ENCODE measurements at regions not wholly inside any gene's neighbourhood (a gene's known extent, or its start where the extent isn't known, plus 50 kb on each side); places are given as distances from the start of the nearest gene placed in this dataset.

- Histone ChIP-seq H3K36me3 (ENCODE audit: control insufficient read depth in 2 of 2, insufficient read depth in 1 of 2, low read length in 2 of 2) (no peaks in the 10 kb centered on the region), H3K4me3 (ENCODE audit: low read depth, low read length) (no peak overlapping the region), H3K27ac (ENCODE audit: extremely low read depth, low read depth, low read length) (no peak overlapping the region), H3K9me3 (ENCODE audit: control insufficient read depth, insufficient read depth, low read depth, low read length) (no peaks in the 10 kb centered on the region), H3K4me1 (ENCODE audit: control insufficient read depth, insufficient read depth, low read length) (no peaks in the 10 kb centered on the region)
- POLR2A ChIA-PET: no interaction called here
- CTCF ChIA-PET: no interaction called here
- no peak for TF ChIP-seq KLF16 (tag by site-specific recombination; IDR thresholded peaks at IDR 0.05)
- TF ChIP-seq ZNF658 (tag by site-specific recombination; IDR thresholded peaks at IDR 0.05): no peak
- TF ChIP-seq ZNF449 (tag by site-specific recombination; IDR thresholded peaks at IDR 0.05): no peak
- TF ChIP-seq ZSCAN4 (tag by site-specific recombination; IDR thresholded peaks at IDR 0.05): no peak
- no peak for TF ChIP-seq SETDB1 (IDR thresholded peaks at IDR 0.05; ENCODE audit: insufficient read length, low read length)
- TF ChIP-seq KLF9 (tag by site-specific recombination; IDR thresholded peaks at IDR 0.05; ENCODE audit: low read depth): no peak
- TF ChIP-seq IKZF3 (tag by site-specific recombination; IDR thresholded peaks at IDR 0.05): no peak
- no peak for TF ChIP-seq BCL11A (tag by site-specific recombination; IDR thresholded peaks at IDR 0.05; ENCODE audit: low read depth)
- TF ChIP-seq ZBTB21 (tag by site-specific recombination; IDR thresholded peaks at IDR 0.05): no peak
- no peak for TF ChIP-seq ZSCAN23 (tag by site-specific recombination; IDR thresholded peaks at IDR 0.05)
- TF ChIP-seq ZNF785 (tag by site-specific recombination; IDR thresholded peaks at IDR 0.05): no peak
- TF ChIP-seq, protein P1, sequence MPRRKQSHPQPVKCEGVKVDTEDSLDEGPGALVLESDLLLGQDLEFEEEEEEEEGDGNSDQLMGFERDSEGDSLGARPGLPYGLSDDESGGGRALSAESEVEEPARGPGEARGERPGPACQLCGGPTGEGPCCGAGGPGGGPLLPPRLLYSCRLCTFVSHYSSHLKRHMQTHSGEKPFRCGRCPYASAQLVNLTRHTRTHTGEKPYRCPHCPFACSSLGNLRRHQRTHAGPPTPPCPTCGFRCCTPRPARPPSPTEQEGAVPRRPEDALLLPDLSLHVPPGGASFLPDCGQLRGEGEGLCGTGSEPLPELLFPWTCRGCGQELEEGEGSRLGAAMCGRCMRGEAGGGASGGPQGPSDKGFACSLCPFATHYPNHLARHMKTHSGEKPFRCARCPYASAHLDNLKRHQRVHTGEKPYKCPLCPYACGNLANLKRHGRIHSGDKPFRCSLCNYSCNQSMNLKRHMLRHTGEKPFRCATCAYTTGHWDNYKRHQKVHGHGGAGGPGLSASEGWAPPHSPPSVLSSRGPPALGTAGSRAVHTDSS (tag by site-specific recombination; IDR thresholded peaks at IDR 0.05): no peak
- no peak for TF ChIP-seq ZNF112 (tag by site-specific recombination; IDR thresholded peaks at IDR 0.05)
- no peak for TF ChIP-seq ZIC2 (tag by site-specific recombination; IDR thresholded peaks at IDR 0.05)
- TF ChIP-seq ZNF629 (tag by site-specific recombination; IDR thresholded peaks at IDR 0.05): no peak
- TF ChIP-seq ZNF776 (tag by site-specific recombination; IDR thresholded peaks at IDR 0.05; ENCODE audit: borderline replicate concordance): no peak
- TF ChIP-seq, protein P2, sequence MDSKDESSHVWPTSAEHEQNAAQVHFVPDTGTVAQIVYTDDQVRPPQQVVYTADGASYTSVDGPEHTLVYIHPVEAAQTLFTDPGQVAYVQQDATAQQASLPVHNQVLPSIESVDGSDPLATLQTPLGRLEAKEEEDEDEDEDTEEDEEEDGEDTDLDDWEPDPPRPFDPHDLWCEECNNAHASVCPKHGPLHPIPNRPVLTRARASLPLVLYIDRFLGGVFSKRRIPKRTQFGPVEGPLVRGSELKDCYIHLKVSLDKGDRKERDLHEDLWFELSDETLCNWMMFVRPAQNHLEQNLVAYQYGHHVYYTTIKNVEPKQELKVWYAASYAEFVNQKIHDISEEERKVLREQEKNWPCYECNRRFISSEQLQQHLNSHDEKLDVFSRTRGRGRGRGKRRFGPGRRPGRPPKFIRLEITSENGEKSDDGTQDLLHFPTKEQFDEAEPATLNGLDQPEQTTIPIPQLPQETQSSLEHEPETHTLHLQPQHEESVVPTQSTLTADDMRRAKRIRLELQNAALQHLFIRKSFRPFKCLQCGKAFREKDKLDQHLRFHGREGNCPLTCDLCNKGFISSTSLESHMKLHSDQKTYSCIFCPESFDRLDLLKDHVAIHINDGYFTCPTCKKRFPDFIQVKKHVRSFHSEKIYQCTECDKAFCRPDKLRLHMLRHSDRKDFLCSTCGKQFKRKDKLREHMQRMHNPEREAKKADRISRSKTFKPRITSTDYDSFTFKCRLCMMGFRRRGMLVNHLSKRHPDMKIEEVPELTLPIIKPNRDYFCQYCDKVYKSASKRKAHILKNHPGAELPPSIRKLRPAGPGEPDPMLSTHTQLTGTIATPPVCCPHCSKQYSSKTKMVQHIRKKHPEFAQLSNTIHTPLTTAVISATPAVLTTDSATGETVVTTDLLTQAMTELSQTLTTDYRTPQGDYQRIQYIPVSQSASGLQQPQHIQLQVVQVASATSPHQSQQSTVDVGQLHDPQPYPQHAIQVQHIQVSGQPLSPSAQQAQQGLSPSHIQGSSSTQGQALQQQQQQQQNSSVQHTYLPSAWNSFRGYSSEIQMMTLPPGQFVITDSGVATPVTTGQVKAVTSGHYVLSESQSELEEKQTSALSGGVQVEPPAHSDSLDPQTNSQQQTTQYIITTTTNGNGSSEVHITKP (tag by site-specific recombination; IDR thresholded peaks at IDR 0.05): no peak
- no peak for TF ChIP-seq ZNF560 (tag by site-specific recombination; IDR thresholded peaks at IDR 0.05; ENCODE audit: borderline replicate concordance)
Observed at GRCh38 chr9:22817181-22817580, 370.6 kb downstream of the DMRTA1 start.

- Histone ChIP-seq H3K27ac (ENCODE audit: extremely low read depth, low read depth, low read length) (no peak overlapping the region), H3K4me1 (ENCODE audit: control insufficient read depth, insufficient read depth, low read length) (no peaks in the 10 kb centered on the region), H3K9me3 (ENCODE audit: control insufficient read depth, insufficient read depth, low read depth, low read length) (no peaks in the 10 kb centered on the region), H3K4me3 (ENCODE audit: low read depth, low read length) (no peak overlapping the region), H3K36me3 (ENCODE audit: control insufficient read depth in 2 of 2, insufficient read depth in 1 of 2, low read length in 2 of 2) (no peaks in the 10 kb centered on the region)
- ChIA-PET POLR2A (no interaction called here), CTCF (no interaction called here)
- TF ChIP-seq ZNF510 (tag by site-specific recombination; IDR thresholded peaks at IDR 0.05; ENCODE audit: insufficient replicate concordance) (no peak), BCL11B (tag by site-specific recombination; IDR thresholded peaks at IDR 0.05; ENCODE audit: low read depth) (no peak), GFI1B (tag by site-specific recombination; IDR thresholded peaks at IDR 0.05) (no peak), ZNF248 (tag by site-specific recombination; IDR thresholded peaks at IDR 0.05) (no peak), ZNF10 (tag by site-specific recombination; IDR thresholded peaks at IDR 0.05) (no peak), ZNF311 (tag by site-specific recombination; IDR thresholded peaks at IDR 0.05; ENCODE audit: borderline replicate concordance) (no peak), ZNF211 (tag by site-specific recombination; IDR thresholded peaks at IDR 0.05; ENCODE audit: low read depth) (no peak), ZNF214 (tag by site-specific recombination; IDR thresholded peaks at IDR 0.05; ENCODE audit: borderline replicate concordance) (no peak), ZFP69B (tag by site-specific recombination; IDR thresholded peaks at IDR 0.05) (no peak), ZNF473 (tag by site-specific recombination; IDR thresholded peaks at IDR 0.05) (no peak)
- TF ChIP-seq, protein P3, sequence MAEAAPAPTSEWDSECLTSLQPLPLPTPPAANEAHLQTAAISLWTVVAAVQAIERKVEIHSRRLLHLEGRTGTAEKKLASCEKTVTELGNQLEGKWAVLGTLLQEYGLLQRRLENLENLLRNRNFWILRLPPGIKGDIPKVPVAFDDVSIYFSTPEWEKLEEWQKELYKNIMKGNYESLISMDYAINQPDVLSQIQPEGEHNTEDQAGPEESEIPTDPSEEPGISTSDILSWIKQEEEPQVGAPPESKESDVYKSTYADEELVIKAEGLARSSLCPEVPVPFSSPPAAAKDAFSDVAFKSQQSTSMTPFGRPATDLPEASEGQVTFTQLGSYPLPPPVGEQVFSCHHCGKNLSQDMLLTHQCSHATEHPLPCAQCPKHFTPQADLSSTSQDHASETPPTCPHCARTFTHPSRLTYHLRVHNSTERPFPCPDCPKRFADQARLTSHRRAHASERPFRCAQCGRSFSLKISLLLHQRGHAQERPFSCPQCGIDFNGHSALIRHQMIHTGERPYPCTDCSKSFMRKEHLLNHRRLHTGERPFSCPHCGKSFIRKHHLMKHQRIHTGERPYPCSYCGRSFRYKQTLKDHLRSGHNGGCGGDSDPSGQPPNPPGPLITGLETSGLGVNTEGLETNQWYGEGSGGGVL (tag by site-specific recombination; IDR thresholded peaks at IDR 0.05): no peak
Observed at GRCh38 chr9:22829236-22829635, 382.6 kb downstream of the DMRTA1 start.
